ENCODE measurements at regions not wholly inside any gene's neighbourhood (a gene's known extent, or its start where the extent isn't known, plus 50 kb on each side); places are given as distances from the start of the nearest gene placed in this dataset.

- TF ChIP-seq CTCF (IDR thresholded peaks at IDR 0.05; ENCODE audit: low read depth, low read length) (no peak), EZH2phosphoT487 (IDR thresholded peaks at IDR 0.05; ENCODE audit: low read depth) (no peak)
Observed at GRCh38 chr1:90476994-90477393, 240.1 kb downstream of the BARHL2 start.

Data from OCI-LY3 (cell line).